WI38 (cell line): ENCODE measurements at regions not wholly inside any gene's neighbourhood (a gene's known extent, or its start where the extent isn't known, plus 50 kb on each side); places are given as distances from the start of the nearest gene placed in this dataset.

Experiments used
- H3K4me3 ChIP-seq: 2 replicates; pipeline ENCODE4 v1.5.1; 2011; ENCODE audit warnings: low read depth, mild to moderate bottlenecking, control low read depth, low read length
- TF ChIP-seq, protein P1 (sequence below): IDR thresholded peaks from 2 replicates; pipeline ENCODE4 v1.5.1; 2012; ENCODE audit warnings: low read depth, mild to moderate bottlenecking, control low read depth, low read length

DNA sequence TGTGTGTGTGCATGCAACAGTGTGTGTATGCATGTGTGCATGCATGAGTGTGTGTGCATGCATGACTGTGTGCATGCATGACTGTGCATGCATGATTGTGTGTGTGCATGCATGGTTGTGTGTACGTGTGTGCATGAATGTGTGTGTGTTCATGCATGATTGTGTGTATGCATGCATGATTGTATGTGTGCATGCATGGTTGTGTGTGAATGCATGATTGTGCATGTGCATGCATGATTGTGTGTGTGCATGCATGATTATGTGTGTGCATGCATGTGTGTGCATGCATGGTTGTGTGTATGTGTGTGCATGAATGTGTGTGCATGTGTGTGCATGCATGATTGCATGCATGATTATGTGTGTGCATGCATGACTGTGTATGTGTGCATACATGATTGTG, 1052.0 kb downstream of the TBC1D22A start:
- TF ChIP-seq, protein P1, sequence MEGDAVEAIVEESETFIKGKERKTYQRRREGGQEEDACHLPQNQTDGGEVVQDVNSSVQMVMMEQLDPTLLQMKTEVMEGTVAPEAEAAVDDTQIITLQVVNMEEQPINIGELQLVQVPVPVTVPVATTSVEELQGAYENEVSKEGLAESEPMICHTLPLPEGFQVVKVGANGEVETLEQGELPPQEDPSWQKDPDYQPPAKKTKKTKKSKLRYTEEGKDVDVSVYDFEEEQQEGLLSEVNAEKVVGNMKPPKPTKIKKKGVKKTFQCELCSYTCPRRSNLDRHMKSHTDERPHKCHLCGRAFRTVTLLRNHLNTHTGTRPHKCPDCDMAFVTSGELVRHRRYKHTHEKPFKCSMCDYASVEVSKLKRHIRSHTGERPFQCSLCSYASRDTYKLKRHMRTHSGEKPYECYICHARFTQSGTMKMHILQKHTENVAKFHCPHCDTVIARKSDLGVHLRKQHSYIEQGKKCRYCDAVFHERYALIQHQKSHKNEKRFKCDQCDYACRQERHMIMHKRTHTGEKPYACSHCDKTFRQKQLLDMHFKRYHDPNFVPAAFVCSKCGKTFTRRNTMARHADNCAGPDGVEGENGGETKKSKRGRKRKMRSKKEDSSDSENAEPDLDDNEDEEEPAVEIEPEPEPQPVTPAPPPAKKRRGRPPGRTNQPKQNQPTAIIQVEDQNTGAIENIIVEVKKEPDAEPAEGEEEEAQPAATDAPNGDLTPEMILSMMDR: no peak
- no peak overlapping the region for H3K4me3 ChIP-seq

DNA sequence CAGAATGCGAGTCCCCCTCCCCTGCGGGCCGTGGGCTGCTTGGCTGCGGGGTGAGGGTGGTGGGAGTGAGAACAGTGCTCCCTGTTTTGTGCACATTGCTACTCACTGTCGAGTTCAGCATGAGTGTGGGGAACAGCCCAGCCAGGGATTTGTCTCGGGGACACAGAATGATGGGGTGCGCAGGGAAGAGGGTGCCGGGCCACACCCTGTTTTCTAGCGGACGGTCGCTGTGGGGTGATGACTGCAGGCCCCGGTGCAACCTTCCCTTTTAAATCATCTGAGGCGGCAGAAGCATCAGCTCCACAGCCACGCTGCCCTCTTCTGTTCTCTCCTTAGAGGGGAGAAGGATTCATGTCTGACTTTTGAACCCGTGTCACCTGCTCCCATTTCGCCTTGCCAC, 1051.2 kb downstream of the TBC1D22A start:
- no peak overlapping the region for H3K4me3 ChIP-seq
- TF ChIP-seq, protein P1: no peak

DNA sequence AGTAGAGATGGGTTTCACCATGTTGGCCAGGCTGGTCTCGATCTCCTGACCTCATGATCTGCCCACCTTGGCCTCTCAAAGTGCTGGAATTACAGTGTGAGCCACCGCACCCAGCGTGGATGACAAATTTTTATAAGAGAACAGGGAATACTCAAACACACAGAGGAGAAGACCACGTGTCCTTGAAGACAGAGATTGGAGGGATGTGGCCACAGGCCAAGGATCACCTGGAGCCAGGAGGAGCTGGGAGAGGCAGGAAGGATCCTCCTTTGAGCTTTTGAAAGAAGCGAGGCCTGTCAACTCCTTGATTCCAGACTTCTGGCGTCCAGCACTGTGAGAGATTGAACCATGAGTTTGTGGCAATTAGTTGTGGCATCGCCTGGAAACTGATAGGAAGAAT, 1049.5 kb downstream of the TBC1D22A start:
- TF ChIP-seq, protein P1: no peak
- H3K4me3 ChIP-seq: no peak overlapping the region

DNA sequence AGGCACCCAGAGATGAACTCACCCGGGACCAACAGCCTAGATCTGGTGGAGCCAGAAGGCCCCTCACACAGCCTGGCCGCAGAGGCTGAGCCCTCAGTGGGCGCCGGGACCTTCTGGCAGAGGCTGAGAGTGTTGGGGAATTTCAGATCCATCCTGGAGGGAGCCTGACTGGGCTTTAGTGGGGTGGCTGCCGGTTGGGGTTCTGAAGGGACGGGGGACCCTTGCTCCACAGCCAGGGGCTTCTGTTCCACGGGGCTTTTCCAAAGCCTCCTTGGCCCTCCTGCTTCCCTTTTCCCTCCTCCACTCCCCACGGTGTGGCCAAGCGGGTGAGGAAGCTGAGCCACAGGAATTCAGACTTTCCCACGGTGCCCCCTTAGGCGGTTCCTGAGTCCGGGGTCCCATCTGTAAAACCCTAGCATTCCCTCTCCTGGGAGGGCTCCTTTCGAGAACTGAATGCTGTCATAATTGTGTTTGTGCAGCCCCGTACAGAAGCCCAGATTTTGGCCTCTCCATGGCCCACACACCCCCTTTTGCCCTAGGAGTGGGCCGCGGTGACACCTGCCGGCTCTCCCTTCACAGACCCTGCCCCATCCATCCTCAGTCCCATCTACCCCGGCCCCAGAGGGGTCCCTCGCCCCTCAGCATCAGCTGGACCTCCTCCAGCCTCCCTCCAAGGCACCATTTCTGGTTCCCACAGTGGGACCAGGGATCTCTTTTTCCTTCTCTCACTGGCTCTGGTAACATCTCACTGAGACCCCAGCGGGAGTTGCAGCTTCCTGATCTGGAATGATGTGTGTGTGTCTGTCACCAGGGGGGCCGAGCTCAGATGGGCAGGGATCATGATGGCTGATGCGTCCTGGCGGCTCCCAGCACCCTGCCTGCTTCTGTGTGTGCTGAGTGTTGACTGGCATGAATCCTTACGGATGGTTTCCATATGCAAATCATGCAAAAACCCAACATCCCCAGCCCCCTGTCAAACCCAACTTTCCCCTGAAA, 1048.4 kb downstream of the TBC1D22A start:
- TF ChIP-seq, protein P1: no peak
- no peak overlapping the region for H3K4me3 ChIP-seq

DNA sequence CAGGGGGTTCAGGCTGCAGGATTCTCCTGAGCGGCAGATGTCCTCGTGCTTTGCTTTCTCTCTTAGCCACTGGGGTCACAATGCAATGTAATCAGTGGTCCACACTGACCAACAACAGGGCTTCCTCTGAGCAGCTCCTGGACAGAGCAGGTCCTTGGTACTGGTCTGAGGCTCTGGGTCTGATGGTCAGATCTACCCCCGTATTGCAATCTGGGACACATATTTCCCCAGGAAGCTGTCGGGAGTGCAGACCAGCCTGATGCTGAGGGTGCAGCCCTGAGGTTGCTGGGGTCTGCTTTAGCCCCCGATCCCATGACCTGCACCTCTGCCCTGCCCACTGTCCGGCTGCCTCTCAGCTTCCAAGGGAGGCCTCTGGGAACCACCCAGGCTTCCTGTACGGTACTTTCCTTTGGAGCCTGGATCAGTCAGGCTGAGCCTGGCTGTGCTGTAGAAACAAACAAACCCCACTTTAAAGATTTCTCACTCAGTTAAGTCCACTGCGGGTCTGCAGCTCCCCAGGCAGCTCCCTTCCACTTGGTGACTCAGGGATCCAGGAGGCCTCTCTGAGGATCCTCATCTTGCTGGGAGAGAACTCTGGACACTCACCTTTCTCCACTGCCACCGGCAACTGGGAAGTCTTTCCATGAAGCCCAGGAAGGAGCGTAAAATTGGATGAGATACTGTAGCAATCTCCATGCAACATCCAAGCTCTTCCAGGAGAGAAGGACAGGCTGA, 1046.6 kb downstream of the TBC1D22A start:
- no peak overlapping the region for H3K4me3 ChIP-seq
- TF ChIP-seq, protein P1: no peak

DNA sequence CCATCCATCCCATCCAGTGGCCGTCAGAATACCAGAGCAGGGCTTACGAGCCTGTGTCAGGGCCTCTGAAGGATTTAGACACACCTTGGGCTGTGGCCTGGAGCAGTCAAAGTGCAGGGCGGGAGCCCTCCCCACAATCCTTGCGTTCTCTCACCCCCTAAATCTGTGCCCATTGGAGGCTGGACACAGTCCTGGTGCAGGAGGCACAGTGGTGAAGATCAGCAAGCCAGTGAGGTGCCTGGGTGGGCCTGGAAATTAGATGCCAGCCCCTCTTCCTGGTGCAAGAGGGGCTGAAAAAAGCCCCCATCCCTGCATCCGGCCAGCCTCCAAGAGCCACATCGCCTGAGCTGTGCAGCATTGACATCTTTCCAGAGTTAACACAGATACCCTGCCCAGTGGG, 1045.8 kb downstream of the TBC1D22A start:
- H3K4me3 ChIP-seq: no peak overlapping the region
- TF ChIP-seq, protein P1: no peak

DNA sequence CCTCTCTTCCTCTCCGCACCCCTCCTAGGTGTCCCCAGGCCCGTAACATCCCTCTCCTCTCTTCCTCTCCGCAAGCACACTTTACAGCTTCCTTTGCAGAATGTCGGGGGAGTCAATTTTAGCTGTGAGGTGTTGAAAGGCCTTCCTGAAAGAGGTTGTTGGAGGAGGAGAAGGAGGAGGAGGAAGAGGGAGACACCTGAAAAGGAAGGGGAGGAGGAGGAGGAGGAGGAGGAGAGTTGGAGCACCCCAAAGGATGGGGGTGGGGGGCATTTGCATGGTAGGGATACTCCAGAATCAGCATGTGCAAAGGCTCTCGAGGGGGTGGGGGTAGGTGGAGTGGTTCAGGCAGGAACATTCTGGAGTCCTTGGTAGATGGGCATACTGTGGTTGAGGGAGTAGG, 1045.1 kb downstream of the TBC1D22A start:
- no peak overlapping the region for H3K4me3 ChIP-seq
- TF ChIP-seq, protein P1: no peak
